H1 (cell line): ENCODE measurements at regions not wholly inside any gene's neighbourhood (a gene's known extent, or its start where the extent isn't known, plus 50 kb on each side); places are given as distances from the start of the nearest gene placed in this dataset.

Source experiments
- CBX8 ChIP-seq: fragments of 300-800, 300-1000 bp; sonication (generic); IDR thresholded peaks from 2 replicates; pipeline ENCODE4 v1.7.1; 2016; ENCODE audit warnings: low read depth, low read length, borderline replicate concordance
- TF ChIP-seq, protein P1 (sequence below): IDR thresholded peaks from 2 replicates; pipeline ENCODE4 v1.6.1; 2011; ENCODE audit warnings: low read depth, mild to moderate bottlenecking, low read length; ENCODE audit not compliant: insufficient read depth

DNA sequence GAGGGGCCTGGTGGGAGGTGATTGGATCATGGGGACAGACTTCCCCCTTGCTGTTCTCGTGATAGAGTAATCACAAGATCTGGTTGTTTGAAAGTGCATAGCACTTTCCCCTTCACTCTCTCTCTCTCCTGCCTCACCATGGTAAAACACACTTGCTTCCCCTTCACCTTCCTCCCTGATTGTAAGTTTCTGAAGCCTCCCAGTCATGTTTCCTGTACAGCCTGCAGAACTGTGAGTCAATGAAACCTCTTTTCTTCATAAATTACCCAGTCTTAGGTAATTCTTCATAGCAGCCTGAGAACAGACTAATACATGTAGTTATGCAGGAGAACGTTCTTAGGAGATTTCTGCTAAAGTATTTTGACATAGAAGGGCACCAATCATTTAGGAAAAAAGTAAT is 59.9 kb upstream of the FBXO28 start:
- TF ChIP-seq, protein P1, sequence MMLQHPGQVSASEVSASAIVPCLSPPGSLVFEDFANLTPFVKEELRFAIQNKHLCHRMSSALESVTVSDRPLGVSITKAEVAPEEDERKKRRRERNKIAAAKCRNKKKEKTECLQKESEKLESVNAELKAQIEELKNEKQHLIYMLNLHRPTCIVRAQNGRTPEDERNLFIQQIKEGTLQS = no peak
- no peak for TF ChIP-seq CBX8
